Progenitor cell of endocrine pancreas (in vitro differentiated cells): ENCODE measurements at regions not wholly inside any gene's neighbourhood (a gene's known extent, or its start where the extent isn't known, plus 50 kb on each side); places are given as distances from the start of the nearest gene placed in this dataset.

ENCODE experiments used
- DNase-seq: peaks from one replicate; pipeline ENCODE4 v3.0.0; 2021; ENCODE audit warnings: low spot score; ENCODE audit not compliant: unreplicated experiment
- H3K27ac Mint-ChIP-seq: 2 replicates; pipeline ENCODE4 v1.8.0; 2021; ENCODE audit warnings: mild to moderate bottlenecking, moderate library complexity, mixed read lengths
- H3K27me3 Mint-ChIP-seq: 2 replicates; pipeline ENCODE4 v1.8.0; 2021; ENCODE audit warnings: mixed read lengths
- H3K36me3 Mint-ChIP-seq: 2 replicates; pipeline ENCODE4 v1.8.0; 2022; ENCODE audit warnings: mixed read lengths; ENCODE audit not compliant: insufficient read depth
- H3K4me1 Mint-ChIP-seq: 2 replicates; pipeline ENCODE4 v1.8.0; 2021; ENCODE audit warnings: low read depth, mixed read lengths
- H3K4me3 Mint-ChIP-seq: 2 replicates; pipeline ENCODE4 v1.8.0; 2021; ENCODE audit warnings: low read depth, mild to moderate bottlenecking, moderate library complexity, mixed read lengths
- H3K9me3 Mint-ChIP-seq: 2 replicates; pipeline ENCODE4 v1.8.0; 2021; ENCODE audit warnings: low read depth, mixed read lengths
- TF ChIP-seq, protein P1 (sequence below): fragments of 200-600 bp; sonication (generic); IDR thresholded peaks from one replicate; pipeline ENCODE4 v1.5.0; 2021; ENCODE audit warnings: antibody characterized with exemption, mild to moderate bottlenecking; ENCODE audit not compliant: unreplicated experiment

DNA sequence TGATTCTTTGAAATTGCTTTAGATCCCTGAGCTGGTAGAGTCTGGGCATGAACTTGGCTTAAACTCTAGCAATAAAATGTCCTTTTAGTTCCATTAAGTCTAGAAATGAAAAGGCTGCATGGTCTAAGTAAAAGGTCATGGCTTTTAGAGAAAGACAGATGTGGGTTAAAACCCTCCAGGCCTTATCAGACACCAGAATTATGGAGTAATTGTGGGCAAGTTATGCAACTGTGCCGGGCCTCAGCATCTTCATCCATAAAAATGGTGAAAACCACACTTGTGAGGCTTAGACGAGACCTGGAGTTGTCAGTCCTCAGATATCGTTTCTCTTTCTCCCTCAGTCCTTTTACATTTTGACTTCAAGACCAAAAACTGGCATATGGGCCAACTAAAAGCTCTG is 597.9 kb upstream of the KIRREL3 start:
- DNase-seq, result no peak
- H3K27me3 Mint-ChIP-seq, result no peaks in the 10 kb centered on the region
- TF ChIP-seq, protein P1, sequence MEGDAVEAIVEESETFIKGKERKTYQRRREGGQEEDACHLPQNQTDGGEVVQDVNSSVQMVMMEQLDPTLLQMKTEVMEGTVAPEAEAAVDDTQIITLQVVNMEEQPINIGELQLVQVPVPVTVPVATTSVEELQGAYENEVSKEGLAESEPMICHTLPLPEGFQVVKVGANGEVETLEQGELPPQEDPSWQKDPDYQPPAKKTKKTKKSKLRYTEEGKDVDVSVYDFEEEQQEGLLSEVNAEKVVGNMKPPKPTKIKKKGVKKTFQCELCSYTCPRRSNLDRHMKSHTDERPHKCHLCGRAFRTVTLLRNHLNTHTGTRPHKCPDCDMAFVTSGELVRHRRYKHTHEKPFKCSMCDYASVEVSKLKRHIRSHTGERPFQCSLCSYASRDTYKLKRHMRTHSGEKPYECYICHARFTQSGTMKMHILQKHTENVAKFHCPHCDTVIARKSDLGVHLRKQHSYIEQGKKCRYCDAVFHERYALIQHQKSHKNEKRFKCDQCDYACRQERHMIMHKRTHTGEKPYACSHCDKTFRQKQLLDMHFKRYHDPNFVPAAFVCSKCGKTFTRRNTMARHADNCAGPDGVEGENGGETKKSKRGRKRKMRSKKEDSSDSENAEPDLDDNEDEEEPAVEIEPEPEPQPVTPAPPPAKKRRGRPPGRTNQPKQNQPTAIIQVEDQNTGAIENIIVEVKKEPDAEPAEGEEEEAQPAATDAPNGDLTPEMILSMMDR, result no peak
- H3K9me3 Mint-ChIP-seq, result no peaks in the 10 kb centered on the region
- H3K27ac Mint-ChIP-seq, result no peak overlapping the region
- no peak overlapping the region for H3K4me3 Mint-ChIP-seq
- H3K4me1 Mint-ChIP-seq, result peaks cover 15% of the 10 kb centered on the region
- H3K36me3 Mint-ChIP-seq, result no peaks in the 10 kb centered on the region

DNA sequence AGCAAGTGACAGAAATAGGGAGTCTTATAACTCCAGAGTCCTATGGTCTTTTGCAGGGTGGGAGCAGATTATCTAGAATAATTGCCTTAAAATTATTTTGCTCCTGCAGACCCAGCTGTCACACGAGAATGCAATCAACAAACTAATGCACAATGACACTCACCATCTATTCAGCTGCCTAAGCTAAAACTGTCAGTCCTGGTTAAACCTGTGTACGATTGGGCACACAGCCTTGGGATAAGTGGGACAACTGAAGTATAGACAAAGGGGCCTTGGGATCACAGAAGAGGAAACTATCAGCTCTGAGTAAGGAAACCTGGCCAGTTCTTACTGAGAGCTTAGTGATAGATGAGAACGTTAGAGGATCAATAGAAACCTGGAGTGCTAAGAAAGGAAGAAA is 595.9 kb upstream of the KIRREL3 start:
- peaks cover 2% of the 10 kb centered on the region for H3K27me3 Mint-ChIP-seq
- peaks cover 17% of the 10 kb centered on the region for H3K4me1 Mint-ChIP-seq
- no peak overlapping the region for H3K27ac Mint-ChIP-seq
- DNase-seq, result no peak
- H3K36me3 Mint-ChIP-seq, result no peaks in the 10 kb centered on the region
- H3K4me3 Mint-ChIP-seq, result no peak overlapping the region
- no peaks in the 10 kb centered on the region for H3K9me3 Mint-ChIP-seq
- TF ChIP-seq, protein P1, result no peak

DNA sequence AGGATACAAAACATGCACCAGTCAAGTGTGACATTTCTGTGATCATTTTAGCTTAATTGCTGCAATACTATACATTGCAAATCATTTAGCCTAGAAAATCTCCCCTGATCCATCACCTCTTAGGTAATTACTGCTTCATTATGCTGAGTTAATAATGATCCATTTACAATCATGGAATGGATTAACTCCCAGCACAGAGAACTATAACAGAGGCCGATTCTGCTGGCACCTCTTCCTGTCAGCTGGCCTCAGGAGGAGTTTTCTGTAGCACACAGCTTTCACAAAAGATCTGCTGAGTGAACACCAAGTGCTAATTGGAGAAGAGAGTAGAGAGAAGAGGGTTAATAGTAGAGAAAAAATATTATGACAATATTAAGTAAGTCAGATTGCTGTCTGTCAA is 591.8 kb upstream of the KIRREL3 start:
- H3K4me1 Mint-ChIP-seq, result peaks cover 16% of the 10 kb centered on the region
- TF ChIP-seq, protein P1, result no peak
- DNase-seq, result no peak
- peaks cover 2% of the 10 kb centered on the region for H3K27me3 Mint-ChIP-seq
- no peaks in the 10 kb centered on the region for H3K36me3 Mint-ChIP-seq
- H3K9me3 Mint-ChIP-seq, result no peaks in the 10 kb centered on the region
- no peak overlapping the region for H3K27ac Mint-ChIP-seq
- no peak overlapping the region for H3K4me3 Mint-ChIP-seq

DNA sequence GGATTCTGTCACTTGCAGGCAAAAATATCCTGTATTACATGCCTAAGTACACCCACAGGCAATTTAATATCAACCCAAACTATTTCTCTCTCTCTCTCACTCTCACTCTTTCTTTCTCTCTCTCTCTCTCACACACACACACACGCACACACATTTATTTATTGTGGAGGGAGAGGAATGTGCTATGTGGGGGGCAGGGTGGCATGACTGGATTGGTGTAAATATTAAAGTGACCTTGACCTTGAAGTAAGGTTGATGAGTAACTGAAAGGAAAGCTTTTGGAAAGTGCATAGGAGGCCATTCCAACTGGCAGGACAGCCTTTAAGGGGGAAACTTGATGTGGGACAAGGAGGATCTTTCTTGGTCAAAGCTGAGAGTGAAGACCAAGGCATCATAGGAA is 589.7 kb upstream of the KIRREL3 start:
- Mint-ChIP-seq H3K9me3 (no peaks in the 10 kb centered on the region), H3K27me3 (peaks cover 2% of the 10 kb centered on the region), H3K36me3 (no peaks in the 10 kb centered on the region), H3K4me1 (peaks cover 7% of the 10 kb centered on the region), H3K27ac (no peak overlapping the region), H3K4me3 (no peak overlapping the region)
- no peak for DNase-seq
- TF ChIP-seq, protein P1, result no peak

DNA sequence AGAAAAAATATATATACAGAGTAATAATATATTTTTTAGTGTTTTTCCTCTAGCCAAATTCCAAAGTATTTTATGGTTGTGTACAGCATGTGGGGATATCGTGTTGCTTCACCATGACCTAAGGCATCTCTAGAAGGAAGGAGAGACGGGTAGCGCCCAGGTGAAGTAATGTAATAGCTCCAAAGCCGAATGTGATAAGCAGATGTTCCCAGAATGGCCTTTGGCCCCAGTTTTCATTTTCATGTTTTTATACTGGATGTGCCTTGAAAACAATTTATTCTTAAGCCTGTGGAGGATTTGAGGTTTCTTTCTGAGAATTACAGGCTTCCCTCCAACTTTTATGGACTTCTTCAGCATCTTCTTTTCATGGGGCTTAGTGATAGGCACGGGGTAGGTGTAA is 587.9 kb upstream of the KIRREL3 start:
- Mint-ChIP-seq H3K27ac (no peak overlapping the region), H3K4me1 (peaks cover 7% of the 10 kb centered on the region), H3K36me3 (no peaks in the 10 kb centered on the region), H3K9me3 (no peaks in the 10 kb centered on the region), H3K4me3 (no peak overlapping the region), H3K27me3 (peaks cover 2% of the 10 kb centered on the region)
- DNase-seq, result no peak
- TF ChIP-seq, protein P1, result no peak
